ENCODE measurements at regions not wholly inside any gene's neighbourhood (a gene's known extent, or its start where the extent isn't known, plus 50 kb on each side); places are given as distances from the start of the nearest gene placed in this dataset.

GRCh38 chr2:60376252-60376651 lies 177.2 kb downstream of the BCL11A start:
- Histone ChIP-seq H3K4me1 (no peaks in the 10 kb centered on the region), H3K4me2 (no peak overlapping the region), H3K4me3 (no peak overlapping the region), H3K9me3 (no peaks in the 10 kb centered on the region), H3K27ac (no peak overlapping the region)
- no peak for DNase-seq (ENCODE audit: low read depth in 1 of 2, low spot score in 1 of 2)
- no peak for ATAC-seq
- TF ChIP-seq E2F6 (IDR thresholded peaks at IDR 0.05; ENCODE audit: borderline replicate concordance, low read depth) (no peak), FOSB (CRISPR knock-in tag; IDR thresholded peaks at IDR 0.05) (no peak), TFCP2L1 (CRISPR knock-in tag; IDR thresholded peaks at IDR 0.05) (no peak)
- CTCF ChIA-PET = no interaction called here
- 14% methylated on average over 3 of the region's 3 CpGs for WGBS (ENCODE audit: missing lambda C conversion rate)
- POLR2A ChIA-PET = no interaction called here
- FAIRE-seq = no peak

GRCh38 chr2:60371681-60372080 lies 181.8 kb downstream of the BCL11A start:
- FAIRE-seq (no peak), ATAC-seq (no peak), DNase-seq (ENCODE audit: low read depth in 1 of 2, low spot score in 1 of 2) (no peak)
- TF ChIP-seq EP300 (IDR thresholded peaks at IDR 0.05) = no peak
- TF ChIP-seq ESRRA (IDR thresholded peaks at IDR 0.05; ENCODE audit: borderline replicate concordance, low read length) = no peak
- TF ChIP-seq NR3C1 (IDR thresholded peaks at IDR 0.05) = no peak
- TF ChIP-seq POLR2AphosphoS2 (conservative IDR thresholded peaks at IDR 0.05; ENCODE audit: low read length) = no peak
- TF ChIP-seq RNF2 (IDR thresholded peaks at IDR 0.05; ENCODE audit: borderline replicate concordance, low read depth) = no peak
- TF ChIP-seq CTCF (IDR thresholded peaks at IDR 0.05) = no peak
- TF ChIP-seq PBX3 (IDR thresholded peaks at IDR 0.05) = no peak
- no peak for TF ChIP-seq EHMT2 (IDR thresholded peaks at IDR 0.05; ENCODE audit: low read depth)
- no peak for TF ChIP-seq CBX8 (IDR thresholded peaks at IDR 0.05)
- no peak for TF ChIP-seq JUNB (IDR thresholded peaks at IDR 0.05)
- no peak for TF ChIP-seq PHF8 (IDR thresholded peaks at IDR 0.05; ENCODE audit: borderline replicate concordance, low read depth)
- no peak for TF ChIP-seq MAFK (IDR thresholded peaks at IDR 0.05; ENCODE audit: partially characterized antibody)
- TF ChIP-seq ZC3H11A (IDR thresholded peaks at IDR 0.05) = no peak
- TF ChIP-seq HOXA7 (CRISPR knock-in tag; IDR thresholded peaks at IDR 0.05) = no peak
- no peak for TF ChIP-seq ZFP36 (IDR thresholded peaks at IDR 0.05; ENCODE audit: borderline replicate concordance, partially characterized antibody)
- 22% methylated on average over 3 of the region's 3 CpGs for WGBS (ENCODE audit: missing lambda C conversion rate)
- Histone ChIP-seq H3K4me1 (no peaks in the 10 kb centered on the region), H3K9me3 (no peaks in the 10 kb centered on the region), H3K4me3 (no peak overlapping the region), H3K27ac (no peak overlapping the region), H3K4me2 (no peak overlapping the region)
- CTCF ChIA-PET = interaction anchor here (0.6 to 2.0 kb wide), 2 partner anchors 11 to 1033 kb away, joined by 3 to 5 read pairs; no protein-coding TSS in a partner anchor
- POLR2A ChIA-PET = no interaction called here

- FAIRE-seq (no peak), ATAC-seq (no peak), DNase-seq (ENCODE audit: low read depth in 1 of 2, low spot score in 1 of 2) (no peak)
- Histone ChIP-seq H3K27ac (no peak overlapping the region), H3K4me2 (no peak overlapping the region), H3K4me3 (no peak overlapping the region), H3K4me1 (no peaks in the 10 kb centered on the region), H3K9me3 (no peaks in the 10 kb centered on the region)
- ChIA-PET POLR2A (no interaction called here), CTCF (interaction anchor here (0.6 to 2.0 kb wide), 2 partner anchors 11 to 1032 kb away, joined by 3 to 5 read pairs; no protein-coding TSS in a partner anchor)
- WGBS (ENCODE audit: missing lambda C conversion rate) = 53% methylated on average over 9 of the region's 9 CpGs
- TF ChIP-seq CHD2 (IDR thresholded peaks at IDR 0.05; ENCODE audit: low read length, partially characterized antibody) (no peak), RFX5 (IDR thresholded peaks at IDR 0.05) (no peak), POLR2AphosphoS2 (conservative IDR thresholded peaks at IDR 0.05; ENCODE audit: low read length) (no peak), RCOR1 (IDR thresholded peaks at IDR 0.05; ENCODE audit: low read depth, low read length) (no peak), EHMT2 (IDR thresholded peaks at IDR 0.05; ENCODE audit: low read depth) (no peak), ZNF302 (CRISPR knock-in tag; IDR thresholded peaks at IDR 0.05) (no peak), ESRRA (IDR thresholded peaks at IDR 0.05; ENCODE audit: borderline replicate concordance, low read length) (no peak), HOXB13 (CRISPR knock-in tag; IDR thresholded peaks at IDR 0.05; ENCODE audit: low read depth) (no peak)
Measured at GRCh38 chr2:60371219-60371618, 182.2 kb downstream of the BCL11A start.

Data from A549 (cell line).